ENCODE measurements at regions not wholly inside any gene's neighbourhood (a gene's known extent, or its start where the extent isn't known, plus 50 kb on each side); places are given as distances from the start of the nearest gene placed in this dataset.

DNA sequence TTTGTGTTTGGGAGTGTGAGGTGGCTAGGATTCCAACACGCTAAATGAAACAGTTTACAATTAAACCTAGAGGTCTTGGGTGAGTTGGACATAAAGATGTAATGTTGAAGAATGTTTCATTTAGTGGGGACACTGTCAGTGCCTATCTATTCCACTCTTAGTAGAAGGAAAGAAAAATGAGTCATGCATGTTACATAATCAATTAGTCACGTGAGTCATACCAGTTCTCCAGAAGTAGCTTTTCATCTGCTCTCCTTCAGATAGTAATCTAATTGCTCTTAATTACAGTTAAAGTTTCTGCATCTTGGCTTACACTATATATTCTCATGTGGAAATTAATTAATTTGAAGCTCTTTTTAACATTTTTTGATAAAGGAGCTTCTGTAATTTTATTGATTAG, 115.7 kb upstream of the P2RY1 start:
- no peak for DNase-seq (ENCODE audit: low spot score)

DNA sequence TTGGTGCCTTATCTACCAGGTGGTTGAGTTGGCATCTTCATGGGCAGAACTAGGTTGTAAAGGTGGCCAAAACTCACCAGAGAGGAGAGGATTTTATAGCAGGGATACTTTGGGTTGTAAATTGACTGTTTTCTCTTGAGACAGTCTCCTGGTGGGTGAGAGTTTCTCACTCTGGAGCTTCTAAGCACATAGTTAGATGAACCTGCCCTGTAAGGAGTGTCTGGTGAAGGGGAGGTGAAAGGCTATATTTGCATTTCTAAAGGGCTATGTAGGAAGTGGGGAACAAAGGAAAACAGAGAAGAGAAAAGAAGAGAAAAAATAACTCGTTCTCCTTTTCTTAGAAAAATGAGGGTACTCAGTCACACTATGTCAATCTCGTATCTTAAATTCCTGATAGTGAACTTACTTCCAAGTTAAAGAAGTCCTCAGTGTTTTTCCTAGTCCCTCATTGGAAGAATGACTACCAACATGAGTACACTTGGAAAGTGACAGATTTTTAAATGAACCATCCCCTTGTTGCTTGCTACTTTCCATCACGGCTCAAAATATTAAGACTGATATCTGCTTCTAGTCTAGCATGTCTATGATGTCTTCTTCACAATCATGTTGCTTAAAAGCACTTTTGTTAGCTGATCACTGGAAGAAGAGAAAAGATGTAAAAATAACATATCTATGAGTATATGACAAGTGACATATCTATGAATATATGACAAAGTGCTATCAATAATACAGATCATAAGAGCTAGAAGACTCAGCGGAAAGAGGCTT, 113.8 kb upstream of the P2RY1 start:
- DNase-seq (ENCODE audit: low spot score) = no peak

DNA sequence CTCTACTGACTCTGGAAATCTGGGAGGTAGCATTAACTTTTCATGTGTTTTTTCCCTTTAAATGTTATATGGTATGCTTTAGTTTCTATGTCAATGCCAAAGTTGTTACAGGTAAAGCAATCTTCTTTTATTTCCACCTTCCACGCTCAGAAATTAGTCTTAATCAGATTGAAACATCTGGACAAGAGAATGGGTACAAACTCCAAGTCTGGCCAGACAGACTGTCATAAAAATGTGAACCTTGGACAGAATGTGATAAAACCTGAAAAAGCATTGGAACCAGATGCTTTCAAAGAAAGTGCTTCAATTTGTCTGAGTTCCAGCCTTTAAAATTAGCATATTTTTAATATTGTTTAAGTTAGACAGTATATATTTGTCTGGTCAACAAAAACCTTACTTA, 110.7 kb upstream of the P2RY1 start:
- DNase-seq (ENCODE audit: low spot score) = no peak

DNA sequence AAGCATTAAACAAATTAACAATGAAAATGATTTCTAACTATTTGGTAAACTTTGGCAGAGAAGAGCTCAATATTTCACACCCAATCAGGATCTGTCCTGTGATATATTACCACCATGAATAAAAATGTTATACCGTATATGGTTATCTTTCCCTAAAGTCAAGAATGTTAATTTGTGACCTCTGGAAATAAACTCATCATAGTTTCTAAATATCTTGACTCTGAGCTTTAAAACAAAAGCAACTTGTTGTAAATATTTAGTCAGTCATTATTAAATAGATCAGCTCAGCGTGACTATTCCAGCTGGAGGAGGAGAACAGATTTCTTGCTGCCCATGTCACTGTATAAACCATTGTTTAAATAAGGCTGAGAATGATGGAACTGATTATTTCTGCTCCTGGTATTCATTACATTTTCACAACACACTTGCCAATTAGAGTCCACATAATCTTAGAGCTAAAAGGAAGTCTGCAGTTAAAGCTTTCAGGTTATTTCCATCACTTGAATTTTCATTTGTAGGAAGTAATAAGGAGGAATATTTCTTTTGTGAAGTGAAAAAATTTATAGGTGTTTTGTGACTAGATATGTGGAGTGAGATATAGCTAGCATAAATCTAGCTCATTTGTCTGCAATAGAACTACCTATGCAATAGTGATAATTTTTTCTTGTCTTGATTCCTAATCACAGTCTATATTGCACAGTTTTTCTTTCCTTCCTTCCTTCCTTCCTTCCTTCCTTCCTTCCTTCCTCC, 106.5 kb upstream of the P2RY1 start:
- DNase-seq (ENCODE audit: low spot score) = no peak

DNA sequence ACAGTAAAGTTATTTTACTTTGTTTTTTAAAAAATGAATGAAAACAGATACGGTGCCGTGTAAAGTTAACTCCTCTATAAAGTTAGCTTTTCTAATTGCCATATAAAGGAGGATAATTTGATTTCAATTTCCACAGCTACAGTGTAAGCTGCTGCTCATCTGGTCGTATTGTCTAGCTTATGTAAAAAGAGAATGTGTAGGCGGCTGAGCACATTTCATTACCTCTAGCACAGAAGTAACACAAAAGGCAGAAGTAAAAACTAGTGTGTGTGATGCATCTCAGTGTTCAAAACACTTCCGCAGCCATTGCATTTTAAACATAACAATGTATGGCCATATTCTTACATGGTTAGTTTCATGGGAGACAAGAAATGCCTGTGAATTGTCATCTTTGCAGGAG, 105.0 kb upstream of the P2RY1 start:
- no peak for DNase-seq (ENCODE audit: low spot score)

DNA sequence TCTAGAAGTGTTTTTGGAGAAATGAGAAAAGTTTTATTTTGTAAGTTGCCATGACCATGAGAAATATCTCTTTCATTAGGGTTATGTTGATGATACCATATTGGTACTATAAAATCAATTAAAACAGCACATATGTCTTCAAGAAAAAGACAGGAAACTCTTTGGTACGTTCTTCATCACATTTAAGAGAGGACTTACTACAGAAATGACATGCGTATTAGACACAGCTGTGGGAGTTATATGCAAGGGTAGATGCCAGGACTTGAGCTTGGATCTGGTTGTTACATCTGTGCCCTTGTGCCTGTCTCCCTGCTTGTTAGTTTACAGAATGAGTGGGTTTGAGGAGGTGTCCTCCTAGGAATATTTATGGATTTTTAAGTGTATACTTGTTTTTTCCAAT, 103.4 kb upstream of the P2RY1 start:
- DNase-seq (ENCODE audit: low spot score) = no peak

DNA sequence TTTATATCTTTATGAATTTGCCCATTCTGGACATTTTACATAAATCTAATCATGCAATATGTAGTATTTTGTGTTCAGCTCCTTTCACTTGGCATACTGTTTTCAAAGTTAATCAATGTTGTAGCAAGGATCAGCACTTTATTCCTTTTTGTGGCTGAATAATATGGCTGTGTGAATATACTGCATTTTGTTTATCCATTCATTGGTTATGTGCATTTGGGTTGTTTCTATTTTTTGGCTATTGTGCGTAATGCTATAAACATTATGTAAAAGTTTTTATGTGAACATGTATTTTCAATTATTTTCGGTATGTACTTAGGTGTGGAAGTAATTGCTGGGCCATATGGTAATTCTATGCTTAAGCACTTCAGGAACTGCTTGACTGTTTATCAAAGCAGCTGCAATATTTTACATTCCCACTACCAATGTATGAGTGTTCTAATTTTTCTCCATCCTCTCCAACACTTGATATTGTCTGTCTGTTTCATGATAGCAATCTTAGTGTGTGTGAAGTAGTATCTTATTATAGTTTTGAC, 101.3 kb upstream of the P2RY1 start:
- DNase-seq (ENCODE audit: low spot score) = no peak

DNA sequence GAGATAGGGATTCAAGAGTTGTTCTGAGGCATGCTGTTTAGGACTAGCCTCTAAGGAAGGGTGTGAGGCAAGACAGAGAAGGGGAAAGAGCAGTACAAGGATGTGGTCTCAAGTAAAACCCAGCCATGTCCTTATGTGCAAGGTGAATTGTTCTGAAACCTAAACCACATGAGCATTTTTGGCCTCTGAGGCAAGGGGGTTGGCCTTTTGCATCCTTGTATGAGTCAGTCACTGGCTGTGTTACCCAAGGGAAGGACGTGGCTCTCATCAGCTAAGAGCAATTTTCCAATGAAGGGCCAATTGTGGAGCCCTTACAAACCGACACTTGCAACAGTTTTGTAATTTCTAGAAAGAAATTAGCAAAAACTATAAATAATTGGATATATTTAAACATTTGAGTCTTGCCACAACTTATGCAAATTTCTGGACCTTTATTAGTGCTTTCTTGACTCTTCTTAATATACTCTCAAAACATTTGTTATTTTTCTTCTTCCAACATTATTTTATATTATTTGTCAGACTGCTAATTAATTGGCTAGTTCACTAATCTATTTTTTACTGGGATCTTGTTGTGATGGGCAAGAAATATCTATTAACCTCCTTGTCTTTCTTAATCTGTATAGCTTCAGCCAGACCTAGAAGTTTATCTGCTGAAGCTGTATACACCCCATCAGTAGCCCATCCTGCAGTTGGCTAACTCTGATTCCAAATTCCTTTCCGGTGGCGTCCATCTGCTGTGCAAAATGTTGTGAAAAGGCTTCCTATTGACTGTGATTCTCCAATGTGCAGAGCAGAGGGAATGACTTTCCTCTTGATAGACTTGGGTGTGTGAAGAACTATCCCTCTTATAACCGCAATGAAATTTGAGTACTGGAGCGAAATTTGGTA, 97.7 kb upstream of the P2RY1 start:
- no peak for DNase-seq (ENCODE audit: low spot score)

DNA sequence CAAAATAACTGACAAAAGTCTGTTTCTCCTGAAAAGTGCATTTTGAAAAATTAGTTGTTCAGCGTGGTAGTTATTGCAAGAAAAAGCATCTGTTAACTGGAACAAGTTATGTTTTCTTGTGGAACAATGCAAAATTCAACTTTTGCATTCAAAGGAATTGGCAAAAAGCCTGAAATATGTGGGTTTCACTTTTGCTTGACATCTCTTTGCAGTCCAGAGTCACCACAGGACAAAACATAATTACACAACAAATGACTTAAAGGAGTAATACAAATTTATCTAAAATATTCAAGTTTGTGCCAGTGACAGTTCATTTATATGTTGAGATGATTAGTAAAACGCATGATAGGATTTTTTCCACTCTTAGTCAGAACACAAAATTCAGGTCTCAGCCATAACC, 96.3 kb upstream of the P2RY1 start:
- DNase-seq (ENCODE audit: low spot score) = peak; percentile 25

DNA sequence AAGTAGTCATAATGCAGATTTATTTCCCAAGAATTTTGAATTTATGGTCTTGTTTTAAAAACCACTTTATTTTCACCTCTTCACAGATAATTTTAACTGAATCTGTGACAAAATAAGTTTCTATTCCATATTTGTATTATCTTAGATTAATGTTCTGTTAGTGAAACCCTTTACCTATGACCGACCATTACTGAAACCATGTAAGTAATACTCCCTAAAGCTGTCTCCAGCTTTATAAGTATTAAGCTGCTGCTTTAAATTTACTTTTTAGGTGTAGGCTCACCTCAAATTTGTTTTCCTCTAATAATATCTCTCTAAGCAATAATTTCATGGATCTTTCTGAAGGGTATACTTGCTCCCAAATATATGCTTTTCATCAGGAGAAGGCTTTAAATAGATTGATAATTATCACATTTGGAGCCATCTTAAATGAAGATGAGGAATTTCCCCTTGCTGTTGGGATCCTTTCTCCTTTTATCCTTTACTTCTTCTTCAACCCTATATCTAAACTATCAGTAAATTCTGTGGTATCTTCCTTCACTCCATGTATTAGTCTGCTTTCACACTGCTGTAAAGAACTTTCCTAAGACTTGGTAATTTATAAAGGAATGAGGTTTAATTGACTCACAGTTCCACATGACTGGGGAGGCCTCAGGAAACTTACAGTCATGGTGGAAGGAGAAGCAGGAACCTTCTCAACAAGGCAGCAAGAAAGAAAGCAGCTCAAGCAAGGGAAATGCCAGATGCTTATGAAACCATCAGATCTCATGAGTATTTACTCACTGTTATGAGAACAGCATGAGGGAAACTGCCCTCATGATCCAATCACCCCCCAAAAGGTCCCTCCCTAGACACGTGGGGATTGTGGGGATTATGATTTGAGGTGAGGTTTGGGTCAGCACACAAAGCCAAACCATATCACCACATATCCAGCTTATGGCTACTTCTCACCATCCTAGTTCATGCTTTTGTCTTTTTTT, 92.3 kb upstream of the P2RY1 start:
- no peak for DNase-seq (ENCODE audit: low spot score)

DNA sequence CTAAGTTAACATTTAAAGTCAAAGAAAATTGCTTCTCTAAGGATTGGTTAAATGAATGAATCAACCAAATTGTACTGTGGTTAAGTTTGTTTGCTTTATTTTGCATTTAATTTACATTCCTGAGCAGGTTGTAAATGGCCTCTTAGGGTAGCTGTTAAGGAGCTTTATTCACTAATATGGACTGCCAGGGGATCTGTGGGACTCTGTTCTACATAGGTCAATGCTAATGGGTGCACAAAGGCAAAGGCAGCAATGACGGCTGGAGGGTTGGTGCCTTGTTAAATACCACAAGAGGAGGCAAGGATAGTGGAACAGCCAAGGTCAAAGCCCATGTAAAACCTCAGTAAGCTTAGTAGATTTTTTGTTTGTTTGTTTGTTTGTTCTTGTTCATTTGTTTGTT, 89.3 kb upstream of the P2RY1 start:
- DNase-seq (ENCODE audit: low spot score) = no peak

DNA sequence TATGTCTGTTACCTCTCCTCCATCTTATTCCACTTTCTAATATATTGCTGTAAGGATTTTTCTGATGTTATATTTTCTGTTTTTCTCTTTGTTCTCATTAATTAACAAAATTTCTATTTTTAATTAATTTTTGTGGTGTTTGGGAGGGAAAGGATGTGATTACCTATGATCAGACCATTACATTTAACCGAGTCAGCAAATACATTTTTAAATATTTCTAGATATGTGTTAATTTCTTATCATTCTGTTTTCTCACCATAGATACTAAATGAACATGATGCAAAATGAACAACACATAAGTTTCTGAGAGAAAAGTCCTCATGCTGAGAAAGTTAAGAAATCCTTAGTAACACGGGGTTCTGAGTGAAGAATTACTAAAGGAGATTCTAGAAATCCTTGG, 80.6 kb upstream of the P2RY1 start:
- DNase-seq (ENCODE audit: low spot score) = no peak

DNA sequence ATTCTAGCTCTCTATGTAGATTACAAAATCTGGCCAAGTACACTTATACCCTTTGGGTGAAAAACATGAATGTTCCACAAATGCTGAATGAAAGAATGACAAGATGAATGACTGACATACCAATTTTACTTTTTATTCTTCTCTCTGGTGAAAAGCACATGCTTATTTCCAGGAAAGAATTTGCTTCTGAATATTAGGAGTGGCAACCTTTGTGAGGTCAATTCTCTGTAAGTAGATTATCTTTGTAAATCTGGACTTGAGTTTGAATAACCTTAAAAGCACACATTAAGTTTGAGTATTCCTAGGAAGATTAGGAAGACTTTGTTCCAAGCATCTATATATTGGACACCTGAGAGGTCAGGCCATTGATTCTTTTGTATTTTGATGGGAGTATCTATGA, 78.1 kb upstream of the P2RY1 start:
- DNase-seq (ENCODE audit: low spot score) = no peak

DNA sequence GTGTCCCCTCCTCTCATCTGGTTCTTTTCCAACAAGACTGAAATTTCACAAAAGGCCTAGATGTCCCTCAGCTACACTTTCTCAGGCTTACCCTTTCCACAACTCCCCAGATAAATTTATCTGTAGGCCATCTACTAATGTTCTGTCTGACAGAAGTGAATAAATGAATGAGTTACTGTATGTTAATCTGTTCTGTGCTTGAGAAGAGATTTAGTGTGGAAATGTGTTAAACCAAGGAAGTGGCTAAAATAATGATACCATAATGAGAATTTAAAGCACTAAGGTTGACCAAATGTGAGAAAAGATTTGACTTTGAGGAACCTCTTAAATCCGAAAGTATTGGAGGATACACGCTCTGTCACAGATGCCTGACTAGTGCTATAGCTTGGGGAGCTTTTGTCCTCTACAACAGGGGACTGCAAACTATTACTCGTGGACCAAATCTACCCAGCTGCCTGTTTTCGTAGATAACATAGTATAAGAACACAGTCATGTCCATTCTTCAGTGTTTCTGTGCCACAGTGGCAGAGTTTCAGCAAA, 74.8 kb upstream of the P2RY1 start:
- DNase-seq (ENCODE audit: low spot score) = no peak

DNA sequence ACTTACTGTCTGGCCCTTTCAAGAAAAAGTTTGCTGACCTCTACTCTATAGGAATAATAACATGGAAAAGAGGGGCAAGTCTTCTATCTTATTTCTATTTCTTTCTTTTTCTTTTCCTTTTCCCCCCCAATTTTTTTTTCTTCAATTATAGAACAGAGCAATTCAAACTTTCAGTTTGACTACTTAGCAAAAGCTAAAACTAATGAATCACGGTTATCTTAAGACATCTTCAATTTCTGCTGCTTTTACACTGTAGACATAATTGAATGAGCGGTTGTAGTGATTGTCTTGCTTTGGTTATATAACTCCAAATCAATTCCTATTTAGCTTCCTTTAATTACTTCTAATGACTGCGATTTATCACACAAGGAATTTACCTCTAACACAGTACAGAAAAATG, 74.3 kb upstream of the P2RY1 start:
- DNase-seq (ENCODE audit: low spot score) = no peak

DNA sequence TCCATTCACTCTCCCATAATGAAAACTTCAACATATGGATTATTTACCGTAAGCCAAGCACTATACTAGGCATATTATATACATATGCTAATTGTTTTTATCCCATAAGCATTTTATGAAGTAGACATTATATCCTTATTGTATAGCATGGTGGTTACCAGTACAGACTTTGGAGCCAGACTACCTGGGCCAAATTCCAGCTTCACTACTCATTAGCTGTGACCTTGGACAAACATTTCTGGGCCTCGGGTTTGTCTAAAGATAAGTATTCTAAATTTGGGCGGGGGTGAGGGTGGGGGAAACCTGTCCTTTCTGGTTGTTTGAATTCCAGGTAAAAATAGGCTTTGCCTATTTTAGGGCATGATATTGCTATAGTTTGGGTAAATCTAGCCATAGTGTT, 66.5 kb upstream of the P2RY1 start:
- no peak for DNase-seq (ENCODE audit: low spot score)

DNA sequence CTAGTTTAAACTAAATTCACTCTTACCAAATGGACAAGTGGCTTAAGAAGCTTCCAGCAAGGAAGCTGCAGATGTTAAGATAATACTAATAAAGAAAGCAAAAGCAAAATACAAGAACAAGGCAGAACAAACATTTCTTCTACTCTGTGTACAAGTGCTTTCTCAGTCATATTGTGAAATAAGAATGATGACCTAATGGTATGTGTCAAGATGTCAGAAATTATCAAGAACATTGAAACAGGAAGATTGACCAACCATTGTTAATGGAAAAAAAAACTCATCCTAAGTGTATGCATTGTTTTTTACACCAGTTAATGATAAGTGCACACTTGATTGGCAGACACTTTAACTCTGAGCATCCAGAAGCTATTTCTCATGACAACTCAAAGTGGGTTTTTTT, 65.4 kb upstream of the P2RY1 start:
- no peak for DNase-seq (ENCODE audit: low spot score)

DNA sequence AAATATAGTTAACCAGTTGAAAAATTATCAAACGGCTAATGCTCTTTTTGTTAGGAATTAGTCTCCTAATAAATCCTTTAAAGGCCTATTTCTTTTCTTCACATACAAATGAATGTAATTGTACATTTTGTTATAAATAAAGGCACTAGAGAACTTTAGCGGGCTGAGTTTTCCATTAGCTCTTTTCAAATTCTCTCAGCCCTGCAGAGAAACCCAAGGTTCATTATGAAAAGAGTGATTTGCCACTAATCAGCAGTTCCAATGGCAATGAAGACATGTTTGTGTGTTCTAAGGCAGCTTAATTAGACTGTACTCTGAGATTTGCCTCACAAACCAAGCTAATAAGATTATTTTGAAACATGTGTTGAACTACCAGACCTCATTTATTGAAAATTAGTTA, 64.6 kb upstream of the P2RY1 start:
- DNase-seq (ENCODE audit: low spot score) = no peak

DNA sequence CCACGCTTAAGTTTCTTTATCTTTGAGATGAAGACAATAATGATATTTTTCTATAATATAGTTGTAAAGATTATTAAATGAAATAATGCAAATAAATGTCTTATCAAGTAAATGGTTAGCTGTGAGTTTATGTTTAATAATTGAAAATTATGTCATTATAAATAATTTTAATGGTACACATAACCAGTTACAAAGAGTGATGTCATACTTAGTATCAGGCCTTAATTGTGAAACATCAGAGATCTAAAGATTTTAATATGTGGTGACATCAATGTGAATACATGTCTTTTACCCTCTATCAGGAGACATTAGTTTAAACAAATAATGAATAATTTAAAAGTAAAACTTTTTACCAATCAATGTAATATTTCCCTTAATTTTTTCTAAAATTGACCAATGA, 63.8 kb upstream of the P2RY1 start:
- no peak for DNase-seq (ENCODE audit: low spot score)

DNA sequence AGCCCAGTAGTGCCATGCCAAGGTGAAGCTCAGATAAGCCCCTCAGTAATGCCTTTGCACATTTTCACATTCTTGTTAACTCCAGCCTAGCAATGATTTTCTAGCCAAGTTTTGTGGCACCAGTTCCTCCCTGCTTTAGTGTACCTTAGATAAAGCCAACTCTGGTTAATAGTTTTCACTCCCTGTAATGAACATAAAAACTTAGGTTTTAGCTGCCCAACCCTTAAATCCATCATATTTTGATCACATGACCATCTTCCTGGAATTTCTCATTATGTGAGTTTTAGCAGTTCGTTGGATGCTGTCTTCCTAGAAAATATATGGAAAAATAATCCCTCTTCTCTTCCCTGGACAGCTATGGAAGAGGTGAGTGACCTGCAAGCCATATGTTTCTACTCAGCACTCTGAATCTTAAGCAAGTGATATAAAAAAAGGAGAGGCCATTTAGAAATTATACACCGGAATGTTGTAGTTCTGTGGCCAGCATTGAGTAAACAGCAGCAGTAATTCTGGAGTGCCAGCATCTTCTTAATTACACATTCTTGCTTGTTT, 62.2 kb upstream of the P2RY1 start:
- no peak for DNase-seq (ENCODE audit: low spot score)

DNA sequence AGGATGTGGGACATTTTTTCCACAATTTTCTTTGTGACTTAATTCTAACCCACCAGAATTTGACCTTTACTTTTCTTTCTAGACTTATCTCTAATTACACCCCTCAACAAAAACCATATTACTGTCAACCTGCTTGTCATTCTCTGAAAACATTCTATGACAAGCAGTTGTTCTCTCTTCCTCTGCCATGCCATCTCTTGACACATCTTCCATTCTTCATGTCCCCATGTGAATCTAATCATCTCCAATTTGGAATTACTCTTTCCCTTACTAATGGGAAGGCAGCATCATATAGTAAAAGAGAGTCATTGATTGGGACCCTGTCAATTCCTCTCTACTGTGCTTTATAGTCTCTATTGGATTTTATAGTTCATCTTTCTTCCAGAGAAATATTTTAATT, 61.3 kb upstream of the P2RY1 start:
- no peak for DNase-seq (ENCODE audit: low spot score)

Data from pons (tissue), 1 donor.